ENCODE measurements at regions not wholly inside any gene's neighbourhood (a gene's known extent, or its start where the extent isn't known, plus 50 kb on each side); places are given as distances from the start of the nearest gene placed in this dataset.

DNA sequence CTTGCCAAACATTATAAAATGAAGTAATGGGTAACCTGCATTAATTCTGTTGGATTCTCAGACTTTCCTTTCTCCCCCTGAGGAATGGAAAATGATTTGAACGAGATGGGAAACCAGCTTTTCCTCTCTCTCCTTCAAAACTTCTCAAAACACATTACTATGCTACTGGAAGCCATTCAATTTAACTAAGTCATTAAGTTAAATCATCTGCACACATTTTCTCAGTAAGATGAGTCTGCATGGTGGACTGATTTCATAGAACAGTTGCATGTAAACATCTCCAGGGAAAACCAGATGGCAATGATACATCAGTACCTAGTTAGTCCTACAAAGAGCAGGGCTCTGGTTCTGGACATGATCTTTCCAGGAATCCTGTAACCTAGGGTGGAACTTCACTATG, 59.9 kb downstream of the BMP4 start:
- DNase-seq = no peak

- DNase-seq = no peak
Observed at GRCh38 chr14:53894456-53894855, 62.2 kb downstream of the BMP4 start.

GRCh38 chr14:53893374-53893773, 63.3 kb downstream of the BMP4 start:
- DNase-seq = no peak

- no peak for DNase-seq
Observed at GRCh38 chr14:53890611-53891101, 66.0 kb downstream of the BMP4 start.

- no peak for DNase-seq
Observed at GRCh38 chr14:53888535-53889386, 67.9 kb downstream of the BMP4 start.

DNA sequence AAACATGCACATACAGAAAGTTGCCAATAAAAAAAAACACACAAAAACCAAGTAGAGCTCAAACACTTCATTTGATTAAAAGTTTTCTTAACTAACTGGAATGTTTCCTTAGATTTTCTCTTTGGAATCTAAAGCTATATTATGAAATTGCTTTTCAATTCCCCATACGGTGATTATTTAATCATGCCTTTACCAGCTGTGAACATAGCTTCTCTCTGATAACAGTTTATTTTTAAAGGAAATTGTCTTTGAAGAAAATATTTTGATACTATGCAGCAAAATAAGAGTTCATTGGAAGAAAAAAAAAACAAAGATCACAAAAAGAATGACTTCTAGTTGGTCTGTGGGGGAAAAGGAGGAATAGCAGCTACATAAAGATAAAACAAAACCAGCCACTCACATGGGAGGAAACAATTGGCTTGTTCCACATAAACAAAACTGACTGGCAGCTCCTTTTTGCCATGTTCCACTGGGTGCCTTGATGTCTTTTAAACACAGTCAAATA, 71.4 kb downstream of the BMP4 start:
- DNase-seq = no peak

DNA sequence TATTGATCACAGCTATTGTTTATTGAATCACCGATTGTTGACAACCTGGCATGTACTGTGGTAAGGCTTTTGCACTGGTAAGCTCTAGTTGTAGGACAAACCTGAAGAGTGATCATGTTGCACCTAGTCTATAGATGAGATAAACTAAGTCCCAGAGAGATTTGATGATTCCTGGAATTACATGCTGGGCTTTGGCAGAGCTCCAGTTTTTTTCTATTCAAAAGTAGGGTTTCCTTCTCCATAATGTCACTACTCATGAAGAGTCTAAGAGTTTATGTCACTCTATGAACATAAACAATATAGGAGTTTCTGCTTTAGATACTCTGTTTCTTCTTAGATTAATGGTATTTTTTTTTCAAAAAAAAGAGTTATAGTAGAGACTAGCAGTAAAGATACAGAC, 72.0 kb downstream of the BMP4 start:
- no peak for DNase-seq

GRCh38 chr14:53883739-53884138, 72.9 kb downstream of the BMP4 start:
- DNase-seq = no peak

- no peak for DNase-seq
Observed at GRCh38 chr14:53882684-53883083, 73.9 kb downstream of the BMP4 start.

DNA sequence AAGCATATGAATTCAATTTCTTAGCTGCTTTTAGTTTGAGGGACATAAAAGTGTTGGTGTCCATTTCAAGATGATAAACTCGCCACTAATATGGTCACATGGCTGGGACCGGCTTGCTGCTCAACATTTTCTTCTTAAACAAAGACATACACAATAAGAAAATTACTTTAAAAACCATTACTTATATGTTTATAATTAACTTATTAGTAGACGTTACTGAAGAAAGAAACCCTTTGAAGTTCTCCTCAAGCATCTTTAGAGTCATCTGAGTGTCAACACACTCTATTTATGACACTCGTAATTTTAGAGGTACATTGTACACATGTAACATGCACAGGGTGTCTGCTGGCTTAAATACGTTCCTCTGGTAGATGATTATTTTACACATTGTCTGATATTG, 74.7 kb downstream of the BMP4 start:
- no peak for DNase-seq

GRCh38 chr14:53881161-53881871, 75.3 kb downstream of the BMP4 start:
- no peak for DNase-seq

- DNase-seq = no peak
Observed at GRCh38 chr14:53880761-53881160, 75.9 kb downstream of the BMP4 start.

DNA sequence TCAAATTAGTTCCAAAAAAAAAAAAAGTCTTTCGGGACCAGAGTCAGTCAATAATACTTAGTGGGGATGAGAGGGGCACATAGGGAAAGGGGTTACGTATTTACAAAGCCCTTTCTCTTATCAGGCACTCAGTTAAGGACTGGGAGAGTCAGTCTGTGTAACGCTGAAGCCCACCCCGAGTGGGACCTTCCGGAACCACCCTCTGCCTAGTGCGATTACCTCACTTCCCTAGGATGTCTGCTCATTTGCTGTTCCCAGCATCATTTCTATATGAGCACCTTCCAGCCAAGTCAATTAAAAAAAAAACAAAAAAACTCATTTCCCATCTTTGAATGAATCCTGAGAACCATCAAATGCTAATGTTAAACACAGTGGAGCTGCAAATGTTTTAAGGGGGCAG, 76.9 kb downstream of the BMP4 start:
- no peak for DNase-seq

GRCh38 chr14:53879022-53879686, 77.5 kb downstream of the BMP4 start:
- DNase-seq = no peak

GRCh38 chr14:53875324-53875897, 81.2 kb downstream of the BMP4 start:
- no peak for DNase-seq

DNA sequence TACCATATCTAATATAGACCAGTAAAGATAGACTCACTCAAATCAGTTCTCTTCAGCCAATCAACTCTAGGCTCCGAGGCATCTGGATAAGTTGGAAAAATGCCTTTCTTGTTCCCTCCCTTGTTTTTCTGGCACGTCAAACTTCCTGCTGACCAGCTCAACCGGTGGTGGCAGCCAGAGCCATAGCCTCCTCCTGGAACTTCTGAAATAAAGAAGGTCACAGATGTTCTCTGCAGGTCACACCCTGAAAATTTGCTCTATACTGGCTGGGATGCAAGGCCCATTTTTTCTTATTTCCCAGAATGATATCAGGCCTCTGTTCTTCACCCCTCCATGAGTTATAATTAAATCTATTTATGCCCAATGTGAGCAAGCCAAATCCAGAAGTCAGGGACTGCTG, 81.9 kb downstream of the BMP4 start:
- no peak for DNase-seq

DNA sequence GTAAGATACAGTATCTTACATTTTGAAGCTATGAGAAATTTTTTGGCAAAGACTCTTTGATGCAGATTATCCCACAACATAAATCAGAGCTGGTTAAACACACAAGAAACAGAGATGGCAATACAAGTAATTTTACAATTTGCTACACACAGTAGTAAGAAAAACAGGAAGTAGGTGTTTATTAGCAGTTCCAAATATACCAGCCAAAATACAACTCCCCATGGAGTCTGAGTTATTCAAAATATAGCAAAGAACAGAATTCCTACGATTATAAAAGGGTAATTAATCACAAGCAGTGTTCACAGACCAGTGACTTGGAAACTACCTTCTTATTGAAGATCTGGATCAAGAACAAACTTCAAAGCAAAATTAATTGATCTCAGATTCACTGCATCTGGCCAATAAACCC, 83.9 kb downstream of the BMP4 start:
- DNase-seq = no peak

GRCh38 chr14:53871951-53872350, 84.7 kb downstream of the BMP4 start:
- DNase-seq = no peak

DNA sequence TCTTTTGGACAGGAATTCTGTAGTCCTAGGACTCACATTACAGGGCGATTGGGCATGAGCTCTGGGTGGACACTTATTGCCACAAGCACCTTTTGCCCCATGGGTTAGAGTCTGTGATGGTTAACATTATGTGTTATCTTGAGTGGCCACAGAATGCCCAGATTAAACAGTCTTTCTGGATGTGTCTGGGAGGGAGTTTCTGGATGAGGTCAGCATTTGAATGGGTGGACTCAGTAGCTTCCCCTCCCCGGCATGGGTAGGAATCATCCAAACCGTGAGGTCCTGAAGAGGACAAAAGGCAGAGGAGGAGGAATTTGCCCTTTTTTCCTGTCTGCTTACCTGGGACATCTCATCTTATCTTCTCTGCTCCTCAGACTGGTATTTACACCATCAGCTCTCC, 85.6 kb downstream of the BMP4 start:
- no peak for DNase-seq

GRCh38 chr14:53865711-53866110, 90.9 kb downstream of the BMP4 start:
- DNase-seq = no peak

- no peak for DNase-seq
Observed at GRCh38 chr14:53861781-53862180, 94.8 kb downstream of the BMP4 start.

GRCh38 chr14:53858345-53858684, 98.3 kb downstream of the BMP4 start:
- no peak for DNase-seq

DNA sequence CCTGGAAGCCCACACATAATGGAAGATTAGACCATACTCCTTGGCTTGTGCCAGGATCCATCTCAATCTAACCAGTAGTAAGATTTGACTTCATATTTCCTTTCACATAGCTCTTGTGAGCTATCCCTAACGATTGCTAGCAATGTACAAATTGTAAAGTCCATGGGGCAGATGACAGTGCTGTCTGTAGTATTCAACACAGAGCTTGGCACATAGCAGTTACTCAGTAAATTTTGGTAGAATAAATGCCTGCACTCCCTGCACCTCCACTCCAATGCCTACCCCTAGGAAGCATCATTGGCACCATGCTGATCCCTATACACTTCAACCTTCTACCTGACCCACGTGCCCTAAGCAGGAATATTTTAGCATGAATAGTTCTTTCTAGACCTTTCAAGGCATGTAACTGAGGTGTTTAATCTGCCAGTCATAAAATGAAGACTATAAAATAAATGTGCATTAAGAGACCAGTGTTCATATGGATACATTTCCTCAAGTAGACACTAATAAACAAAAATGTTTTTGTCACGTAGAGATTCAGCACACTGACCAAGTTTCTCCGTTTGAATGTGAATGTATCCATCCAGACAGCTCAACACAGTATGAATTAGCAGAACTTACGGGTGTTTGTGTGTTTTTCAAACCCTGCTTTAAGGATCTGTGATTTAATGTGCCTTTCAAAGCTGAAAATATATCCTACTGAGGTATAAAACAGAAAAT, 98.8 kb downstream of the BMP4 start:
- DNase-seq = no peak

Data from stimulated activated CD4-positive, alpha-beta T cell treated with anti-CD3 and anti-CD28 coated beads, Interleukin-4, amount 100 ng/mL, for 4 hours (primary cell).